Activated T-helper 9 cell treated with anti-CD3 and anti-CD28 coated beads, Interleukin-2, amount 50 U/mL, for 16 hours (primary cell): ENCODE measurements at regions not wholly inside any gene's neighbourhood (a gene's known extent, or its start where the extent isn't known, plus 50 kb on each side); places are given as distances from the start of the nearest gene placed in this dataset.
"Not testable (repeated sequence)": the region's sequence is repeated elsewhere in the genome, so short reads cannot be mapped to it uniquely, and the experiment has no call there.

Source experiments
- DNase-seq: peaks from one replicate; pipeline ENCODE4 v3.0.0-alpha.2; 2020; ENCODE audit warnings: low read depth

DNA sequence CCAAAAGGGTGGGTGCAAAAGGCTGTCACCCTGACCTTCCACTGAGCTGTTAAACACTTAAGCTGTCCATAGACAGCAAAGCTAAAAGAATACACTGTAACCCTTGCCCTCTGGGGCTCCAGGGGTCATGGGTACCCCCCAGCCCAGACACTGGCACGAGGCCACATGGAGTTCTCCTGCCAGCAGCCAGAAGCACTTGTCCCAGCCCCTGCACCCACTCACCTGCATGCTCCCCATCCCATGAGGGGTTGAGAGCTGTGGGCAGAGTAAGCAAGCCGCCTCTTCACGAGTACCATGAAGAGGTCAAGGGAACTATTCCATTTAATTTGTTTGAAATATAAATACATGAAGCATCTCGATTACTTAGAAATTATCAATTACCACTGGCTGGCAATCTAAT, 867.1 kb upstream of the ZEB2 start:
- DNase-seq = no peak

DNA sequence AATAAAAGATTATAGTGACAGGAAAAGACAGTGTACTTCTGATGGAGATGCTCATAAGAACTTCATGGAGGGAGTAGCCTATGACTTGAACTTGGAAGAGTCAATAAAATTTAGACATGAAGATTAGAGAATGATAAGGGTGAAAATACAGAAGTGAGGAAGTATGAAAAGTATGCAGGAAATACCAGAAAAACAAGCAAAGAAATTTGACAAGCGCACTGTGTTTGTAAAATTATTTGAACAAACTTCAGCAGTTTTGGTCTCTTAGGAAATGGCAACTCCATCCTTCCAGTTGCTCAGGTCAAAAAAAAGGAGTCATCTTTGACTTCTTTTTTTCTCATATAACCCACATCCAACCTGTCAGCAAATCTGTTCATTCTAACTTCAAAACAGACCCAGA, 864.0 kb upstream of the ZEB2 start:
- DNase-seq = no peak

- DNase-seq = no peak
Observed at GRCh38 chr2:145380436-145381017, 860.6 kb upstream of the ZEB2 start.

GRCh38 chr2:145379934-145380333, 860.0 kb upstream of the ZEB2 start:
- DNase-seq = no peak

GRCh38 chr2:145374165-145374564, 854.2 kb upstream of the ZEB2 start:
- DNase-seq = no peak

- not testable (repeated sequence) for DNase-seq
Observed at GRCh38 chr2:145367334-145367733, 847.4 kb upstream of the ZEB2 start.

DNA sequence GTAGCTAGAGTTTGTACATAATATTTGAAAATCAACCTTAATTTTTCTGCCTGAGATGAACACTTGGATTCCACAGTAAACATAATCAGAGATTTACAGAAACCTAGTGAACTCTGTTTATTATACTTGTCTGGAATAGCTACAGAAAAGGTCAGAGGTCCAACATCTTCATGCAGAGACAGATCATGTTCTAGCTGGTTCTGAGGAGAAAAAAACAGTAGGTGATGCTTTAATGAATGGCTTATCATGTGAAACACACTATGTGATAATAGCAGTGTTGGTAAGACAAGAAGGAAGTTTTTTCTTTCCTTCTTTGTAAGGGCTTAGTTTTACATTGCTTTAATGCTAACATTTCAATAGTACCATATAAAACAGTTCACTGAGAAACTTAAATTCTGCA, 846.4 kb upstream of the ZEB2 start:
- no peak for DNase-seq

GRCh38 chr2:145360129-145360790, 840.3 kb upstream of the ZEB2 start:
- DNase-seq = no peak

- no peak for DNase-seq
Observed at GRCh38 chr2:145359561-145359960, 839.6 kb upstream of the ZEB2 start.

DNA sequence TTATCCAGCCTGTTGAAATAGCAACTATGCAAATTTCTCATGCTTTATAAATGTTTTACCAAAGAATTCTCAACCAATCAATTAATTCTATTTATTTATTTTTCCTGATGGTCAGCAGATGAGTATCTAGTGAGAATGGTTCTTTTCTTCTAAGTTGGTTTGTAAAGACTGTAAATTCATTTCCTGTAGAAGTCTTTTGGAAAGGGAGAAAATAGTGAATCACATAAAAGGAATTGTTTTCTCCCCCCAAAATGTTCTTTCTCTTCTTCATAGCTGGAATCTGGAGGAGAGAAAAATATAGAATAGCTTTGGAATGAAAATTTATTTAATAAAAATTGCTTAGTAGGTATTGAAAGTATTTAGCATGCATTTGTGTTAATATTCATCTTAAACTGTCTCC, 836.1 kb upstream of the ZEB2 start:
- no peak for DNase-seq

GRCh38 chr2:145352484-145352883, 832.6 kb upstream of the ZEB2 start:
- DNase-seq = no peak

GRCh38 chr2:145351864-145352425, 832.0 kb upstream of the ZEB2 start:
- no peak for DNase-seq

DNA sequence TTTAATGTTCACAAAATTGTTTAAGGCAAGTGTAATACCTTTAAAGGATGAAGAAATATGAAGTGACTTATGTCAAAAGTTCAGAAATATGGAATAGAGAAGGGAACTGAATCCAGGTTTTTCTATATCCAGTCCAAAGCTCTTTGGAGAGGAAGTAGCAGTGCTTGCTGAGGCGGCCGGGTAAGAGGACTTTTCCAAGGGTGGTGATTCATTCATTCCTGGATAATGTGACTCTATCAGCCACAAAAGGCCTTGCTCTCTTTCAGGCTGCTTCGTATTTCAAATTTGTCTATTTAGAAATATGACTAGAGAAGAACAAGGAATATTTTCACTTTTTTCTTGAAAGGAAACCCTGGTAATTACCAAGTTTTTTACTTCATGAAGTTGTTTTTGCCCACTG, 830.1 kb upstream of the ZEB2 start:
- no peak for DNase-seq

DNA sequence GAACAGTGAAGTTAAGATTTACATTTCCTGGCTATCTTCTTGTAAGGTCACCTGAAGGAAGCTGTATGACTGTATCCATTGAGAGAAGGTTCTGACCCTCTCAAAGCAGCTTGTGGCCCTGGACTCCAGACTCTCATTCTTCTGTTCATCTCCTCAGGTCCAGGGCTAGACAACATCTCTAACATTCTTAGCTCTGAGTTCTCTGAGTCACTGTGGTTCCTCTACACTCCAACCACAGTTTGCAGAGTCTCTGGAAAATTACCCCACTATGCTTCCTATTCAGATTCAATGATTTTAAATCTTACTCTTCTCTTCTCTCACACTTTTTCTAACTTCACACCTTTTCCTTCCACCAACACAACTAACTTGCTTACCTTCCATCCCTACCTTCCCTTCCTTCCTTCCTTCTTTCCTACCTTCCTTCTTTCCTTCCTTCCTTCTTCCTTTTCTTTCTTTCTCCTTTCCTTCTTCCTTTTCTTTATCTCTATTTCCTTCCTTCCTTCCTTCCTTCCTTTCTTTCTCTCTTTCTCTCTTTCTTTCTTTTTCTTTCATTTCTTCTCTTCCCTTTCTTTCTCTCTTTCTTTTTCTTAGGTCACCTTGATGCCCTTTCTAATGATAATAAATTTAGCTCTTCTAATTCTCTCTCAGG, 824.3 kb upstream of the ZEB2 start:
- no peak for DNase-seq

DNA sequence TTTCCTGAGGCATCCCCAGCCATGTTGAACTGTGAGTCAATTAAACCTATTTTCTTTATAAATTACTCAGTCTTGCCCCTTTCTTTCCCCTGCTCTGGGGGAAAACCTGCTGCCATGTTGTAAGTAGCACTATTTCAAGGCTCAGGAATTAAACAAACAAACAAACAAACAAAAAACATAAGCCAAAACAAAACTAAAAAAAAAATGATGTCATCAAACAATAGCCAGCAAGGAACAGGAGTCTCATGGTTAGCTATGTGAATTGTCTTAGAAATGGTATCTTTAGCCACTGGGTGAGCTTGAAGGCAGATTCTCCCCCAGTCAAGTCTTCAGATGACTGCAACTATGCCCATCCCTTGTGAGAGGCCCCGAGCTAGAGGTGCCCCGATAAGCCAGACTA, 823.4 kb upstream of the ZEB2 start:
- no peak for DNase-seq

- DNase-seq = no peak
Observed at GRCh38 chr2:145341536-145341935, 821.6 kb upstream of the ZEB2 start.

DNA sequence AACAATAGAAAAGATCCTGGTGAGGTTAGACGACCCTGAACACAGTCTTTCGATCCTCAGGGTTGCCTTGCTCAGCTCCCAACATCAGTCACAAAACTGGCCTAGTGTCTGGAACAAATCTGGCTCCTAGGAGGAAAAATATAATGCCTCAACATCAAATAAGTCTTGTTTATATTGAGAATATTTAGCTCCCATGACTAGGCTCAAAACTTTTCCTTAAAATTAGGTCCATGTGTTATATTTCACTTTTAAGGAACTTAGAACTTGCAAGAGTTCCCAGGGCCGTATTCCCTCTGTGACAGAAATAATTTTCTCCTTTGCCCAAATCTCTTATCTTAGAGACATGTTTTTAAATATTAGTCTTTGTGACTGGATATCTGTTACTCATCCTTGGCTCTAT, 819.7 kb upstream of the ZEB2 start:
- DNase-seq = no peak

DNA sequence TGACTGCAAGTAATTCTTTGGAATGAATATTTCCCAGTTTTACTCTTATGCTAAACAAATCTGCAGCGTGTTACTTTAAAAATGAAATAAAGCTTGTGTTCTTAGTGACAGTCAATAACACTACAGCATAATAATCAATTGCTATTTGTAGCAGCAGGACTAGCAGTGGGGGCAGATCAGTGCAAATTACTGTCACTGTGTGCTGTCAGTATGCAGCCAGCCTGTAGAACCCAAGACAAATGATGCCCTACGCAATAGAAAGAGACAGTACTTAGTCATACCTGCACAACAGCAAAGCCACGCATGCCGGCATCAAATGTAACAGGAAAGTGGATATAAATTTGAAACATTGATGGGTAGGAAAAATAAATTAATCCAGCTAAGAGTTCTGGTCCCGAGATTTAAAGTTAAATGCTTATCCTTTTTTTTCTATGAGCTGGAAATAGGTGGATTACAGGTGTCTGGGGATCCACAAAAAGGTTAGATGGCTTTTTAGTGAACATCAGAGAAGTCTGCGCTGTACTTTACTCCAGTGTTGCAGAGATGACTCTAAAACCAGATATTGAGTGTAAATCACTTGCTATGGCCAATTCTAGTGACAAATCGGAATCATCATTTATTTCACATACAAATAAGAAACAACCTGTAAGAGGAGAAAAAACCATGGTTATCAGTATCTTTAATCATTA, 812.4 kb upstream of the ZEB2 start:
- DNase-seq = no peak

GRCh38 chr2:145329971-145330370, 810.1 kb upstream of the ZEB2 start:
- DNase-seq = no peak

- no peak for DNase-seq
Observed at GRCh38 chr2:145325485-145325884, 805.6 kb upstream of the ZEB2 start.

DNA sequence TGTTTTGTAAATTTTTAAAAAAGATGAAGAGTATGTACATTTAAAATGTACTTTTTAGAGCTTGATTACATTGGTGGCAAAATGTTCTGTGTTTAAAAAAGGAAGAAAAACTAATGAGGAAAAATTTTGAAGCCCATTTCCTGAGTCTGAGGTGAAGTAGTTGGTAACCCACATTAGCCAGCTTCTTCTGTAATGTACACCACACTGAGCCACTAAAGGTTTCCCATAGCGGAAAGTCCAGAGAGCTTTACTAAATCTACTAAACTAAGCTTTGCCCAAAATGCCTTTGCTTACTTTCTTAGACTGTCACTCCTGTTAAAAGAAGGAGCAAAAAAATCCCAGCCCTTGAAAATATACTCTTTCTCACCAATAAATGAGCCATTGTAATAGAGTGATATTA, 804.8 kb upstream of the ZEB2 start:
- no peak for DNase-seq

- DNase-seq = no peak
Observed at GRCh38 chr2:145323512-145323911, 803.6 kb upstream of the ZEB2 start.

GRCh38 chr2:145321344-145321743, 801.4 kb upstream of the ZEB2 start:
- no peak for DNase-seq
